Hepatocyte (in vitro differentiated cells): ENCODE measurements at regions not wholly inside any gene's neighbourhood (a gene's known extent, or its start where the extent isn't known, plus 50 kb on each side); places are given as distances from the start of the nearest gene placed in this dataset.

Experiments
- EZH2 ChIP-seq: fragments of 200-600 bp; sonication (generic); IDR thresholded peaks from 2 replicates; pipeline ENCODE4 v1.6.1; 2016; ENCODE audit warnings: antibody characterized with exemption, mild to moderate bottlenecking, borderline replicate concordance
- TF ChIP-seq, protein P1 (sequence below): fragments of 200-600 bp; sonication (generic); IDR thresholded peaks from 2 replicates; pipeline ENCODE4 v1.5.1; 2016; ENCODE audit warnings: antibody characterized with exemption, mild to moderate bottlenecking; ENCODE audit not compliant: poor library complexity

DNA sequence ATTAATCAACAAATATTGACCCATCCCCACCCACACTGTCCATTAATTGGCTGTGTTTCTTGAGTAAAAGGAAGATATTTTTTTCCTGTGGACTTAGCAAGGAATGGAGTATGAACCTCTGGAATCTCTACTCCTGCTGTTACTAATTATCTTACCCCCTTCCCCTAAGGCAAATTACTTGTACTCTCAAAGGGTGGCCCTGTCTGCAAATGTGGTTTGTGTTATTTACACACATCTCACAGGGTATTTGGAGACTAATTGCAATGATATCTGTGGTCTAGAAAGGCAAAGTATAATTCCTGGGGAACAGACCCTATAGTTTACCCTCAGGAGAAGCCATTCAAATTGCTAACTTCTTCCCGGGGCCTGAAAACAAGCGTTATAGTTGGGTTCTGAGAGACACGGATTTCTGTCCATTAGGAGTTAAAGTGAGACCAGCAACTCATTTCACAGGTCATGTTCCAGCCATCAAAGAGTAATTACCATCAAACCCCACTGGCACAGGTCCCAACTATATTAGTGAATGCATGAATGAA is 133.0 kb upstream of the RASGEF1B start:
- TF ChIP-seq, protein P1, sequence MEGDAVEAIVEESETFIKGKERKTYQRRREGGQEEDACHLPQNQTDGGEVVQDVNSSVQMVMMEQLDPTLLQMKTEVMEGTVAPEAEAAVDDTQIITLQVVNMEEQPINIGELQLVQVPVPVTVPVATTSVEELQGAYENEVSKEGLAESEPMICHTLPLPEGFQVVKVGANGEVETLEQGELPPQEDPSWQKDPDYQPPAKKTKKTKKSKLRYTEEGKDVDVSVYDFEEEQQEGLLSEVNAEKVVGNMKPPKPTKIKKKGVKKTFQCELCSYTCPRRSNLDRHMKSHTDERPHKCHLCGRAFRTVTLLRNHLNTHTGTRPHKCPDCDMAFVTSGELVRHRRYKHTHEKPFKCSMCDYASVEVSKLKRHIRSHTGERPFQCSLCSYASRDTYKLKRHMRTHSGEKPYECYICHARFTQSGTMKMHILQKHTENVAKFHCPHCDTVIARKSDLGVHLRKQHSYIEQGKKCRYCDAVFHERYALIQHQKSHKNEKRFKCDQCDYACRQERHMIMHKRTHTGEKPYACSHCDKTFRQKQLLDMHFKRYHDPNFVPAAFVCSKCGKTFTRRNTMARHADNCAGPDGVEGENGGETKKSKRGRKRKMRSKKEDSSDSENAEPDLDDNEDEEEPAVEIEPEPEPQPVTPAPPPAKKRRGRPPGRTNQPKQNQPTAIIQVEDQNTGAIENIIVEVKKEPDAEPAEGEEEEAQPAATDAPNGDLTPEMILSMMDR: no peak
- no peak for TF ChIP-seq EZH2
